ENCODE measurements at regions not wholly inside any gene's neighbourhood (a gene's known extent, or its start where the extent isn't known, plus 50 kb on each side); places are given as distances from the start of the nearest gene placed in this dataset.
A peak's percentile ranks its signal among the peaks of the same experiment; 100 is the strongest.
"Not testable (repeated sequence)": the region's sequence is repeated elsewhere in the genome, so short reads cannot be mapped to it uniquely, and the experiment has no call there.

- no peak for DNase-seq (ENCODE audit: low read depth)
These were observed 63.1 kb downstream of the MATN1 start for GRCh38 chr1:30660241-30660640.

DNA sequence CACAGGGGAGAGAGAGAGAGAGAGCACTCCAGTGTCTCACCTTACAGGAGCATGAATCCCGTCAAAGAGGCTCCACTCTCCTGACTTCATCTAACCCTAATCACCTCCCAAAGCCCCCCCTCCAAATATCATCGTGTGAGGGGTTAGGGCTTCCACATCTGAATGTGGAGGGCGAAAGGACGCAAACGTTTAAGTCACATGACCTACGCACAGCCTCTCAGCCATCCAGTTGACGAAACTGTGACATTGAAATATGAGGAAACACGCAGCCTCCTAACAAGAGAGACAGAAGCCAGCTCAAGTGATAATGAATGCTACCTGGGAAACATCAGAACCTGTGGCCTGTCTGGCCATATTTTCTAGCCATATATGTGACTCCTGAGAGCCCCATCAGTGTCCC, 63.7 kb downstream of the MATN1 start:
- DNase-seq (ENCODE audit: low read depth): no peak

GRCh38 chr1:30658375-30658774, 65.0 kb downstream of the MATN1 start:
- DNase-seq (ENCODE audit: low read depth): not testable (repeated sequence)

DNA sequence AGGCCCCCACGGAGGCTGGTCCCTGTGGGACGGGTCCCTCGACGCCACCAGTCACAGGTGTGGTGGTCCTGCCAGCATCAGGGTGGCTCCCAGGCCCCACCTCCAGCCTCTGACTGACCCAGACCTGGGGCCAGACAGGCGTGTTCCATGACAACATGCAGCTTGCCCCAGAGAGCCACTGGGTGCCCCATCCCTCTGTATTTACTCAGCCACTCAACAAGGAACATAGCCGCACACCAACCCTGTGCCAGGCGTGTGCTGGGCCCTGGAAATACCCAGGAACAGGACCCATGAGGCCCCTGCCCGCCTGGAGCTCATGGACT, 65.4 kb downstream of the MATN1 start:
- DNase-seq (ENCODE audit: low read depth): no peak

DNA sequence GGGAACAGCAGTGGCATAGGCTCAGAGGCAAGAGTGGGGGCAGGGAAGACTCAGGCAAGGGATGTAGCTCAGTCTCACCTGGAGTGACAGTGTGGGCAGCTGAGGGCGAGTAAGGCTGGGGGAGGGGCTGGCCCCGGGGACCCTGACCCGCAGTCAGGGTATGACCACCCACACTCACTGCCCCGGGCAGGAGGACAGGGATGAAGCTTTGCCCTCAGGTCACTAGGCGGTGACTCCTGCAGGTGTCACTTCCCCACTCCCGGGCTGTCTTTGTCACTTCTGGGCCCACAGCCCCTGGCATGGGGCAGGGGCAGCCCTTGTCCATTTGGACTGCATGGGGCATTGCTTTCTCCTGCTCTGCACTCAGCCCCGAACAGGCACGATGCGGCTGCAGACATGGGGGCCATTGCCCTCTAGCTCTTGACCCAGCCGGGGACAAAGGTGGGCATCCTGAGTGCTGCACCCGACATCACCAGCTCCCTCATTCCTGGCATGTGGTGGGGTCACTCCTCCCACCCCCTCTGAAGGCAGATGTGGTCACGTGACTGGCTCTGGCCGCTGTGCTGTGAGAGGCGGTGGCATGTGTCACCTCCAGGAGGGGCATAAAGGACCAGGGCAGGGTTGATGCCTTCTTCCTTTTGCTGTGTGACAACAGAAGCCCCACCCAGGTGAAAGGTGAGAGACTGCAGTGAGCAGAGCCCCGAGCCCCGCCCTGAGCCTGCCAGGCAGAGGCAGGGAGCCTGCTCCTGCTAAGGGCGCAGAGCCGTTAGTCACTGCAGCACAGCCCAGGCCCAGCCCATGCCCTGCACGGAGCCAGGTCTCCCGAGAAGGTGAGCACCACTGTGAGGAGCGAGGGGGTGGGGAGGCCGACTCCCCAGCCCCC, 66.0 kb downstream of the MATN1 start:
- no peak for DNase-seq (ENCODE audit: low read depth)

DNA sequence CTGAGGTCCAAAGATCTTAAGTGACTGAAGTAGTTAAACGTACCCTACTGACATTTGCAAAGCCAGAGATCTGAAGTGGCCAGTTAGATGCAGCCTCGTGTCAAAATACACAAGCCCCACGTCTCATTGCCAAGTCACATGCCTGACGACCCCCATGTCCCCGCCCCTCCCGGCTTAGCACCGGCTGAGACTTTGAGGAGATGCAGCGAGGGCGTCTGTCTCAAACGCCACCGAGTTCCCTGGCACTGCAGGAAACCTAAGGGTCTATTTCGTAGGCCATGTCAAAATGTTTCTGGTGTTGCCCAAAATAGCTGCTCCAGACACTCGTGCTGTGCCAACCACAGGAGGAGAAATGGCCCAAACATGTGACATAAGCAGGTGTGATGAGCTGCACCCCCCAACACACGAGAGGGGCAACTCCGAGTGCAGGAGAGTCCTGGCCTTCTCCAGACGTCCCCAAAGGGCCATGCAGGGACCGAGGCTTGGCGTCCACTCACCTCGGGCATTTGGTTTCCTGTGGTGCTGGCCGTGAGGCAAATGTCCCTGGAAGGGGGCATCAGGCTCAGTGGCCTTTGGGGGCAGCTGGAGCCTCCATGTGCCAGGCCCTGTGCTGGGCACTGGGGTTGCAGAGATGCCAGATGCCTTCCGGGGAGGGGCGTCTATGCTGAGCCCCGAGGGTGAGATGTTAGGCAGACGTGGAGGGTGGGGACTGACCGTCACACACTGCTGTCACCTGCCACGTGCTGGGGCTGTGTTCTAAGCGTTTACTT, 67.0 kb downstream of the MATN1 start:
- DNase-seq (ENCODE audit: low read depth): no peak

DNA sequence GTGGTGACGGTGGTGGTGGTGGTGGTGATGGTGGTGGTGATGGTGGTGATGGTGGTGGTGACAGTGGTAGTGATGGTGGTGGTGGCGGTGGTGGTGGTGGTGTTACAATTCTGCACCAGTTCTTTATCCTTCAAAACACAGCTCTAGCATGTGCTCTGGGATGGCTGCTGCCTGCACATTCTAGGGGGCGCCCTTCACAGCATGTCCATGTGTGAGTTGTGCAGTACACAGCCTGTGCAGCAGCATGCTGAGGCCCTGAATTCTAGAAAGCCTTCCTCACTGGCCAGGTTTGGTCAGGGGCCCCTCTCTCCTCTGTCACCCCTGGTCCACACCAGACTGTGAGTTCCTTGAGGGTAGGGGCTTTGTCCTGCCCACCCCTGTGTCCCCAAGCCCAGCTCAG, 67.7 kb downstream of the MATN1 start:
- no peak for DNase-seq (ENCODE audit: low read depth)

DNA sequence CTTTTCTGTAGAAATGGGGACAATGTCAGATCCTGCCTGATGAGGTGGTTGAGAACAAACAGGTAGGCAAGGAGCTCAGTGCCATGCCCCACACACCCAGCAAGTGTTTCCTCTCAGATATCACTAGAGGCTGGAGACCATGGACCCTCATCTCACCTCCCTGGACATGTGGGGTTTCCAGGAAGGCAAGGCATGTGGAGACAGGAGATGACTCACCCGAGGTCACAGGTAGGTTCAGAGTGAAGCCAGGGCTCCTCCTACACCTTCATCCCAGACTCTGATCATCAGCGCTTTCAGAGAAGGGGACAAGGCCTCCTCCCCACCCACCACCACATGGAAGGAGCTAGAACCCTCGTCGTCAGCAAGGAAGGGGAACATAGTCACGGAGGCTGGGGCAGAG, 69.2 kb downstream of the MATN1 start:
- DNase-seq (ENCODE audit: low read depth): no peak

- no peak for DNase-seq (ENCODE audit: low read depth)
These were observed 71.1 kb downstream of the MATN1 start for GRCh38 chr1:30652152-30652841.

- DNase-seq (ENCODE audit: low read depth): not testable (repeated sequence)
These were observed 72.0 kb downstream of the MATN1 start for GRCh38 chr1:30651395-30651794.

GRCh38 chr1:30650968-30651320, 72.4 kb downstream of the MATN1 start:
- DNase-seq (ENCODE audit: low read depth): no peak

DNA sequence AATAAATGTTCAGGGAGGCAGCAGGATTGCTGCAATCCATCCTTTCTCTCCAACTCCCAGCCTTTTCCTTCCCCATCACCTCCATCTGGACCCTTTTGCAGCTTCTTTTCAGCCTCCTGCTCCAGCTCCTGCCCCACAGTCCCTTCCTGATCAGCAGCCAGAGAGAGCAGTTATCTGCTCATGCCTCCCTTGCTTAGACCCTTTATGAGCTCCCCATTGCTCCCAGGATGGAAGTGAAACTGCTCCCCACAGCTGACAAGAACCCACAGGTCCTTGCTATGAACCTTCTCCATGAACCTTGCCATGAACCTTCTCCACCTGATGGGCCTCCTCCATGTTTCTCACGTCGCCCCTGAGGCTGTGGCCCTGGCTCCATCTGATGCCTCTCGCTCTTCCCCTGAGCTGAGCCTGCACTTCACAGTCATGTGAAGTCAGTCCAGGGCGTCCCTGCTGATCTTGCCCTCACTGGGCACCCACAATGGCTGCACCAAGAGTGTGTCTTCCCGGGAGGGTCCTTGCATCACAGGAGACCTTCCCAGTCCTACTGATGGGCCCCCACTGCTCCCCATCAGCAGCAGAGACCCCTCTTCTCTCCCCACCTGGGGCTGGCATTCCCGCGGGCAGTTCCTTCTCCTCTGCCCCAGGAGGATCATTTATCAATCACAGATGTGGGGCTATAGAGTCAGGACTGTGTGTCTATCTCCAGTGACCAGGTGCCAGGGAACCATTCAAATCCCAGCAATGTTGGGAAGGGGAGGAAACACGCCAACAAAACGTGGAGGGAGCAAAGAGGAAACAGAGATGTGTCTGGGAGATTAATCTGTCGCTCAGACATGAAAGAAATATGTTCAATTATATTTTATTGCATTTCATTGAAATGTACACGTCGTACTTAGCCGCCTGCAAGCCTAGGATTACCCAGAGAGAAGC, 73.1 kb downstream of the MATN1 start:
- DNase-seq (ENCODE audit: low read depth): no peak

- peak; percentile 32 for DNase-seq (ENCODE audit: low read depth)
These were observed 73.9 kb downstream of the MATN1 start for GRCh38 chr1:30649321-30649991.

DNA sequence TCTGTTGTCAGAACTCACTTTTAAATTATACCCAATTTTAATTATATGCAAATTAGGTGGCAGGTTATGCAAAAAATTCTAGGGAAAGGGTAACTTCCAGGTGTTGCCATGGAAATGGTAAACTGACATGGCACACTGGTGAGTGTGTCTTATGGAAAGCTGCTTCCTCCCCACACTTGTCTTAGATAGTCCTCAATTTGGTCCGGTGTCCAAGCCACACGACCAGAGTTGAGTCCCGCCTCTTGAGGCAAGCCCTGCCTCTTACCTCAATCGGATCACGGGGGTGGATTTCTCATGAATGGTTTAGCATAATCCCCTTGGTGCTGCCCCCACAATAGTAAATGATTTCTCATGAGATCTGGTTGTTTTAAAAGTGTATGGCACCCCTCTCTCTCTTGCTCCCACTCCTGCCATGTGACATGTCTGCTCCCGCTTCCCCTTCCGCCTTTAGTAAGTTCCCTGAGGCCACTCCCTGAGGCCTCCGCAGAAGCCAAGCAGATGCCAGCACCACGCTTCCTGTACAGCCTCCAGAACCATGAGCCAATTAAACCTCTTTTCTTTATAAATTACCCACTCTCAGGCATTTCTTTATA, 74.9 kb downstream of the MATN1 start:
- no peak for DNase-seq (ENCODE audit: low read depth)

DNA sequence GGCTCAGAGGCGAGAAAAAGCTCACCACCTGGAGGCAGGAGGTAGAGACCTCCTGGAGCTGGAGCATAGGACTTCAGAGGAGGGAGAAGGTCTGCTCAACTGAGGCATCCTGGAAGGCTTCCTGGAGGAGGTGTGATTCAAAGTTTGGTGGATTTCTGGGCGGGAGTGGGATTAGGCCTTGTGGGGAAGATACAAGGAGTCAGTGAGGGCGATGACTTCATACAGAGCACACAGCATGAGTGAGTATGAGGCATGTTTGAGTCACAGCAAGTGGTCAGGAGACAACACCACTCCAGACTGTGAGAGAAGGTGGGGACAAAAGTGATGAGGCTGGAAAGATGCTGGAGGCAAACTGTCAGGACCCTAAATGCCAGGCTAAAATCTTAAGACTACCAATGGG, 77.6 kb downstream of the MATN1 start:
- DNase-seq (ENCODE audit: low read depth): peak; percentile 23

DNA sequence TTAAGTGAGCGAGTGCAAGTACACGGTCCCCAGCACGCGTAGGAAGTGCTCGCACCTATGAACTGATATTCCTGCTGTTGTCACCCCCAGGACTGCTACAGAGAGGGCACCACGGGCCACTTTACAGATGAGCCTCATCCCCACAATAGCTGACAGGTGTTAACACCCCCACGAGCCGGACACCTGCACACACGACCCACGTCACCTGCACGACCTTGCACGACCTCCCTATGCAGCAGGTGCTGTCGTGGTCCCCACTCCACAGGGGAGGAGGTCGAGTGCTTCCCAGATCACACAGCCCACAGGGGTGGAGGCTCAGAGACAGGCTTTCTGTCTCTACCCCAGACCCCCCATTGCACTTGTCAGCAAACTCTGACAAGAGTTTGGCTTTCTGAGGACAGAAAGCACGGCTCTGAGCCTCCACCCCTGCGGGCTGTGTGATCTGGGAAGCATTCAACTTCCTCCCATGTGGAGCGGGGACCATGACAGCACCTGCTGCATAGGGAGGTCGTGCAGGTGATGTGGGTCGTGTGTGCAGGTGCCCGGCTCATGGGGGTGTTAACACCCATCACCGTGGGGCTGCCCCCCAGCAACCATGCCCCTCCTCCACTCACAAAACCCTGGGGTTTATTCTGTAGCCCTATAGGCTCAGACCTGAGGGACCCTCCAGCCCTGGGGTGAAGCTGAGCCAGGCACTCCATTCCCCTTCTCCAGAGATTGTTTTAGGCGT, 80.8 kb downstream of the MATN1 start:
- DNase-seq (ENCODE audit: low read depth): no peak

- no peak for DNase-seq (ENCODE audit: low read depth)
These were observed 81.6 kb downstream of the MATN1 start for GRCh38 chr1:30641572-30642353.

DNA sequence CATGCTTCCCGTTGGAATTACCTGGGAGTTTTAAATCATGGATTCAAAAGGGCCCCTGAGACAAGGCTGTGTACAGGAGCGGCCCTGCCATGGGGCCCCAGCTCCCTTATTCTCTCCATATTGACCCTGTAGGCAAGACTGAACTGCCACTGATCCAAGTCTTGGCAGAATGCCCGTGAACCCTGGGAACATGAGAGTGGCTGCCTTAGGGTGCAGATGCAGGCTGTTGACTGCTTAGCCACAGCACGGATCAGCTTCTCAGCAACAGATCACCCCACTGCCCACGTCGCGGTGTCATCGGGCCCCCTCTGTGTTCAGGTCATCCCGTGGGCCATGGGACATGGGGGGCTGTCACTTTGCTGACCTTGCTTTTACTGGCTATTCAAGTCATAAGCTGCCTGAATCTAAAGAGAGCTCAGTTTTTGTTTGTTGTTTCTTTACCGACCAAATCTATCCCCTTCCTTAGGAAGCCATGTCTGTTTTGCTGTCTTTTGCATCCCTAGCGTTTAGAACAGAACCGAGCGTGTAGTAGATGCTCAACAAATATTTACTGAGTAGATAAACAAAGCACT, 83.4 kb downstream of the MATN1 start:
- no peak for DNase-seq (ENCODE audit: low read depth)

DNA sequence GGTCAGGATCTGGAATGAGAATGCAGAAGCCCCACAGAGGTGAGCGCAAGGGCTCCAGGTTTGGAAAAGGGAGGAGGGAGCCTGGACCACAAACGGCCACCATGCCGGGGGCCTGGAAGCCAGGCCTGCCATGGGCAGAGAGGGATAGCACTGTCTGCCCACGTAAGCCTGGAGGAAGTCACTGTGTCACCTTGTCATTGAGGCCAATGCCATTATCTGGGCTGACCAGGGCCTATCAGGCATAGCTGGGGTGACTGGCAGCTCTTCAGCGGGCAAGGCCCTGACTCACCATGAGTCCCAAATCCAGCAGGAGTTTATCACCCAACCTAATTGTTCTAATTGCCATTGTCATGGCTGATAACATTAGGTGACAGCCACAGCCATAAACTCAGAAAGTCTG, 84.6 kb downstream of the MATN1 start:
- no peak for DNase-seq (ENCODE audit: low read depth)

Measured in renal cortical epithelial cell (primary cell).